ENCODE measurements at regions not wholly inside any gene's neighbourhood (a gene's known extent, or its start where the extent isn't known, plus 50 kb on each side); places are given as distances from the start of the nearest gene placed in this dataset.
"Not testable (repeated sequence)": the region's sequence is repeated elsewhere in the genome, so short reads cannot be mapped to it uniquely, and the experiment has no call there.

DNA sequence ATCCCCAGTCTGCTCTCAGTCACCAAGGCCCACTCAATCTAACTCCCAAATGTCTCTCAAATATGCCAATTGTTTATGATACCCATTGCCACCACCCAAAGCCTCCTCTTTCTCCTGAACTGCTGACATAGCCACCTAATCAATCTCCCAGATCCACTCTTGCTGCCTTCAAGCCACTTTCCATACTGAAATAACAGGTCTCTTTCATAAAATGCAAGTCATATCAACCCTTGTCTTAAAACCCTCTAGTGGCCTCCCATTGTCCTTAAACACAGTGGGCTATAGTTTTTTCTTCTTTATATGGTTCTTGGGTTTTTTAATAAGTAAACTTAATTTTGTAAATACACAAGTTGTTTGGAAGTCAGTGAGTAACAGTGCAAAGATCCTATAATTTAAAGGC, 155.2 kb upstream of the ZC3H12C start:
- DNase-seq (ENCODE audit: low read depth), result no peak

- no peak for DNase-seq (ENCODE audit: low read depth)
These were observed 153.9 kb upstream of the ZC3H12C start for GRCh38 chr11:109939166-109939810.

DNA sequence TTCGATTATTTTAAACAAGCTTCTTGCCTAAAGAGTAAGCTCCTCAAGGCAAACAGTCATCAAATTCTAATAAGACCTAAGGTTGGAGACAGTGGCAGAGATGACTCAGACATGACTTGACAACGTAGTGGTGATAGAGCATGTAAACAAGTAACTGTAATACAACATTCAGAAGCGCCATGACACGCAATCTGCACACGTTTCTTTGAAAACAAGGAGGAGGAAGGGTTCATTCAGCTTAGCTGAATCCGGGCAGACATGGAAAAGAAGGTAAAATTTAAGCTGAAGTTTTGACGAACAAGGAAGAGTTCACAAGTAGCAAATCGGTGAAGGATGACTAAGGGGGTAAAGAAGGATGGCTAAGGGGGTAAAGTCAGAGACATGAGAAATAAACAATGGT, 152.4 kb upstream of the ZC3H12C start:
- DNase-seq (ENCODE audit: low read depth), result no peak

DNA sequence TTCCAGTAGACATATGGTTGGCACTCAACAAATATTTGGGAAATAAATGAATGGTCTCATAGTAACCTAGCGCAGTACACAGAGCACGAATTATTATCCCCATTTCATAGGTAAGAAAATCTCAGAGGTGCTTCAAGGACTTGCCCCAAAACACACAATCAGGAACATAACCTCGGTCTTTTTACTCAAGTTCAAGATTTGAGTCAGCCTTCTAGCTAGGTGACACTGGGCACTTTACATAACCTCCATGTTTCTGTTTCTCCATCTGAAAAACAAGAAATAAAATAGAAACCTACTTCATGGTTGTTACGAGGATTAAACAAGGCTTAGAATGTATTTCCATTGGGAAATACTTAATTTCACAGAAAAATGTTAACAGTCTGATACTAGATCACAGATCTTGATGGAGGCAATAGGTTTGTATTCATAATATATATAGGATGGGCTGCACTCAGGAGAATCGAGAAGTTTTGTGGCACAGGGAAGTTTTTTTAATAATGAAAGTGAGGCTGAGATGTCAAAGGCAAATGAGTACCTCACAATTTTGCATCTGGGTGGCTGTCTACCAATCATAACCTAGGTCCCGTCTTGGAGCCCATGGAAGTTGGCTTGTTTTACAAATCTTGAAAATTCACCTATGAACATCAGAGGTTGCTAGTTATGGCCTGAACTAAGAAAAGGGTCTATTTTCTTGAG, 147.4 kb upstream of the ZC3H12C start:
- no peak for DNase-seq (ENCODE audit: low read depth)

GRCh38 chr11:109946322-109946846, 146.8 kb upstream of the ZC3H12C start:
- DNase-seq (ENCODE audit: low read depth), result peak; percentile 18

- DNase-seq (ENCODE audit: low read depth), result no peak
These were observed 138.7 kb upstream of the ZC3H12C start for GRCh38 chr11:109954534-109954933.

GRCh38 chr11:109956124-109956793, 136.9 kb upstream of the ZC3H12C start:
- DNase-seq (ENCODE audit: low read depth), result no peak

DNA sequence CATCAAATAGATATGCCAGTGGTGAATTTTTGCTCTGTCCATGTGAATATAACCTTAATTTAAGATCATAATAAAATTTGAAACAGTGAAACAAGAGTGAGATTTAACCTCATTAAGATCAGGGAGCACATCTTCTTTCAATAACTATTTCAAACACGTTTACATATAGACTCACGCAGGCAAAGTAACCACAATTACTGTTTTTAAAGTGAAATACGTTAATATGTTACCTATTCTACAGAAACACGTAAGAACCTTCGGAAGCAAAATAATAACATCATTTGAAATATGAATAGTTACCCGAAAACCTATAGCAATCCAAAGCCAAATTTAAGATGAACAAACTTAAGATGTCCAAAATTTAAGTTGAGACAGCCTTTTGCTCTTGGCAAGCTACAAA, 136.2 kb upstream of the ZC3H12C start:
- no peak for DNase-seq (ENCODE audit: low read depth)

DNA sequence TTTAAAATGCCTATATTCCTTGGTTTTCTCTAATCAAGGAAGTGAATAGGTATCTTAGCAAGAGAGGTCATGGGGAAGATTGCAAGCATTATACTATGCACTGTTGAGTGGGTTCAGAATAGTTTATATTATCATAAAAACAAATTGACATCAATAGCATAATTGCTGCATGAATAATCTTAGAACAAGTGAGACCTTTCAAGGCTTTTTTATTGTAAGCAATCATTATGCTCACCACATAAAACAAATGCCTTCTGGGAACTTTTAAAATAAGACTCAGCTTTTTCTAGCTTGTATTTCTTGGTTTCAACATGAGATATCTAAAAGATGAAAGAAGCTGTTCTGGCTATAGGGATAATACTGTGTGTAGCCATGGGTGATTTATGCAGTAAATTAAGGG, 135.6 kb upstream of the ZC3H12C start:
- DNase-seq (ENCODE audit: low read depth), result no peak

DNA sequence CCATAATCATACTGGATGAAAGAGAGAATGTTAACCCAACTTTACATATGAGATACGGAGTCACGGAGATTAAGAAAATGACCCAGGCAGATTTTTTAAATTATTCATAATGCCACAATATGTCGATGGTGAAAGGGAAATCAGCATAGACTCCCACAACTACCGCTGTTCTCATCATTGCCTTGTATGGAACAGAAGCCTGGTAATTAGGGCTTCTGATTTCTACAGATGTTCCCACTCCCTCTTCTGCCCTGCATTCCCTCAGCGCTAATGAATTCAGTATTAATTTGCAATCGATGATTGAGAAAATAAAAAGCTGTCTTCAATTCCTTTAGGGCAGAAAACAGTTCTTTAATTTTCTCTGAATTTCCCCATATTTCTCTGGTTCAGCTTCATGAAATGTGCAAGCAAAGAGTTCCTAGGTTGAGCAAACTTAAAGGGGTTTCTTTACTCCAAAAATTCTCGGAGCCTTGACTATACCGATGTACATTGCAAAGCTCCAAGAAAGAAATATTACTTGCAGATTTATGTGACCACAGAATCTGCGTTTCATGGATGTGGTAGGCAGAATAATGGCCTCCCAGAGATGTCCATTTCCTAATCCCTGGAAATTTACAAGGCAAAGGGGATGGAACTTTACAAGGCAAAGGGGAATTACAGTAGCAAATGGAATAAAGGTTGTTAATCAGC, 134.9 kb upstream of the ZC3H12C start:
- DNase-seq (ENCODE audit: low read depth), result no peak

DNA sequence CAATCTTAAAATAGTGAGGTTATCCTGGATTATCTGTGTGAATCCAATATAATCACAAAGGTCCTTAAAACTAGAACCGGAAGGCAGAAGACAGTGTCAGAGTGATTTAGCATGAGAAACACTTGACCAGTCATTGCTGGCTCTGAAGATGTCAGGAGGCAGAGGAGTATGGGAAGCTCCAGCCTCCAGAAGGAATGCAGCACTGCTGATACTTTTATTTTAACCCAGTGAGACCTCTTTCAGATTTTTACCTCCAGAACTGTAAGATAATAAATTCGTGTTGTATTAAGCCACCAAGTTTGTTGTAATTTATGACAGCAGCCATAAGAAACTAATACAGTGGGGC, 134.4 kb upstream of the ZC3H12C start:
- no peak for DNase-seq (ENCODE audit: low read depth)

- DNase-seq (ENCODE audit: low read depth), result no peak
These were observed 132.4 kb upstream of the ZC3H12C start for GRCh38 chr11:109960831-109961230.

- DNase-seq (ENCODE audit: low read depth), result no peak
These were observed 131.9 kb upstream of the ZC3H12C start for GRCh38 chr11:109961261-109961660.

GRCh38 chr11:109963101-109963500, 130.1 kb upstream of the ZC3H12C start:
- DNase-seq (ENCODE audit: low read depth), result no peak

GRCh38 chr11:109964487-109964886, 128.7 kb upstream of the ZC3H12C start:
- no peak for DNase-seq (ENCODE audit: low read depth)

- DNase-seq (ENCODE audit: low read depth), result not testable (repeated sequence)
These were observed 127.7 kb upstream of the ZC3H12C start for GRCh38 chr11:109965445-109965844.

DNA sequence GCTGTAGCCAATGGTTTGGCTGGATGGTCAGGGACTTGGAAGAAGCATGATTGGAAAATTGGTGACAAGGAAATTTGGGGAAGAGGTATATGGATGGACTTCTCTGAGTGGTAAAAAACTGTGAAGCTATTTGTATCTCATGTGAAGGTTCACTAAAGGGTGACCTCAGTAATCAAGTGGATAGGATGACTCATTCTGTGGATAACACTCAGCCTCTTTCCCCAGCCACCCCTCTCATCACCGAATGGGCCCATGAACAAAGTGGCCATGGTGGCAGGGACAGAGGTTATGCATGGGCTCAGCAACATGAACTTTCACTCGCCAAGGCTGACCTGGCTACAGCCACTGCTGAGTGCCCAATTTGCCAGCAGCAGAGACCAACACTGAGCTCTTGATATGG, 127.3 kb upstream of the ZC3H12C start:
- not testable (repeated sequence) for DNase-seq (ENCODE audit: low read depth)

- not testable (repeated sequence) for DNase-seq (ENCODE audit: low read depth)
These were observed 126.1 kb upstream of the ZC3H12C start for GRCh38 chr11:109967136-109967535.

DNA sequence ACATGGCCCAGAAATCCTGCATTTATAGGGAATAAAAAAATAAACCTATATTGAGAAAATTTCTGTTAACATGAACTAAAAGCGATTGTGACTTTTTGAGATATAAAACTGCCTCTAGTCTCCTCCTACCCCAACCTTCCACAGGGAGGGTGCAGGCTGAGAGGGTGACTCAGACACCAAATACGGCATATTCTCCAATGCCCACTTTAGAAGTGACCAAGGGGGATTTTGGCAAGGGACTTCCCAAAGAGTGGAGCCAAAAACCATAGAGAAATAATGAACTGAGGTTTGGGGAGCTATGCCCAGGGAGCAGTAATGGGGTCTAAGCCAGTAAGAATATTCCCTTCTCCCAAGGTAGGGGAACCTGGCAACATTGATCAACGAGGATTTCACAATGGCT, 124.9 kb upstream of the ZC3H12C start:
- no peak for DNase-seq (ENCODE audit: low read depth)

DNA sequence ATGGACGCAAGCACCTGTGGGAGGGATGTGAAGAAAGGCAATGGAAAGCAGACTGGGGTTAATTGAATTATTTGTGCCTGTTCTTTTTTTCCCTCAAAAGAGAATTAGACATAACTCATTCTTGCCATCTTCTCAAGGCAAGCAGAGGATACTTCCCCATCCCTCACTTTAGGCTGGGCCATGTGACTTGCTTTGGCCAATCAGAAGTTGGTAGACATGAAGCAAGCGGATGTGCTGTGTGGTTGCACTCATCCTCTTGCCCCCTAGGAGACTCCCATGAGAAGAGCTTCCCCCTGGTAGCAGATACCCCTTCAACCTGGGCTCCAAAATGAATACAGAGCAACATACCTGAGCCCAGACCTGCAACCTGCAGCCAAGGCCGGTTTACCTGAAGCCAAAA, 124.4 kb upstream of the ZC3H12C start:
- no peak for DNase-seq (ENCODE audit: low read depth)

- DNase-seq (ENCODE audit: low read depth), result no peak
These were observed 122.5 kb upstream of the ZC3H12C start for GRCh38 chr11:109970516-109971183.

DNA sequence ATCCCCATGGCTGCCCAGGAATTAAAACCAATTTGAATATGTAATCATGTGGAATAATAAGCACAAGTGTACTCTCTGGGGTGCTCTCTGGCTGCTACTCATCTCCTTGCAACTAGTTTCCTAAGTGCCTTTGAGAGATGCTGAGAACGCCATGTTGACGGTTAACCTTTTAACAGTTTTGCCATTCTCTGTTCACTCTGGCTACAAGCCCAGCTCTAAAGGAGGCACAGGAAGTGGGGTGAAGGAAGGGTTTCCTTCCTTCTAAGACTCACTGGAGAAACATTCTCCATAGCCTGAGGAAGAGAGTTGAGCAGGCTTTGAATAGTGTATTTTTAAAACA, 122.0 kb upstream of the ZC3H12C start:
- no peak for DNase-seq (ENCODE audit: low read depth)
